PC-9 (cell line): ENCODE measurements at regions not wholly inside any gene's neighbourhood (a gene's known extent, or its start where the extent isn't known, plus 50 kb on each side); places are given as distances from the start of the nearest gene placed in this dataset.

Experiments used
- EZH2 ChIP-seq: fragments of 200-600 bp; sonication (generic); IDR thresholded peaks from 2 replicates; pipeline ENCODE4 v1.8.0; 2017; ENCODE audit warnings: antibody characterized with exemption, low read depth
- TF ChIP-seq, protein P1 (sequence below): fragments of 200-600 bp; sonication (generic); conservative IDR thresholded peaks from 2 replicates; pipeline ENCODE4 v1.6.1; 2017; ENCODE audit warnings: mixed run types, antibody characterized with exemption, mild to moderate bottlenecking, moderate library complexity

DNA sequence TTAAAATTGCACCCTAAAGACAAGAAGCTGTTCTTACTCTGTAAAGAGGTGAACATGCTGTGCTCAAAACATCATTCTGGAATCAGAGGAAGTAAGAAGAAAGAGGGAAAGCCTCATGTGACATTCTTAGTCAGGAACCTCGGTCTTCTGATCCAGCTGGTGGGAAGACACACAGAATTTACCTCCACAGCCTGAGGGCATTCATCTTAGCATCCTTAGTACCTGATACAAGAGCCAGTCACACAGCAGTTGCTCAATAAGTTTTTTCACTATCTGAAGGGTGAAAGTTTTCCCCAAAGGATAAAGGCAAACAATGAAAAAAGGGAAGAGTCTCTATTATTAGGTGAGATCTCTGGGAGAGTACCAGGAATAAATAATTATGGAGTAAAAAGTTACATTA, 116.8 kb downstream of the SEMA6D start:
- TF ChIP-seq, protein P1, sequence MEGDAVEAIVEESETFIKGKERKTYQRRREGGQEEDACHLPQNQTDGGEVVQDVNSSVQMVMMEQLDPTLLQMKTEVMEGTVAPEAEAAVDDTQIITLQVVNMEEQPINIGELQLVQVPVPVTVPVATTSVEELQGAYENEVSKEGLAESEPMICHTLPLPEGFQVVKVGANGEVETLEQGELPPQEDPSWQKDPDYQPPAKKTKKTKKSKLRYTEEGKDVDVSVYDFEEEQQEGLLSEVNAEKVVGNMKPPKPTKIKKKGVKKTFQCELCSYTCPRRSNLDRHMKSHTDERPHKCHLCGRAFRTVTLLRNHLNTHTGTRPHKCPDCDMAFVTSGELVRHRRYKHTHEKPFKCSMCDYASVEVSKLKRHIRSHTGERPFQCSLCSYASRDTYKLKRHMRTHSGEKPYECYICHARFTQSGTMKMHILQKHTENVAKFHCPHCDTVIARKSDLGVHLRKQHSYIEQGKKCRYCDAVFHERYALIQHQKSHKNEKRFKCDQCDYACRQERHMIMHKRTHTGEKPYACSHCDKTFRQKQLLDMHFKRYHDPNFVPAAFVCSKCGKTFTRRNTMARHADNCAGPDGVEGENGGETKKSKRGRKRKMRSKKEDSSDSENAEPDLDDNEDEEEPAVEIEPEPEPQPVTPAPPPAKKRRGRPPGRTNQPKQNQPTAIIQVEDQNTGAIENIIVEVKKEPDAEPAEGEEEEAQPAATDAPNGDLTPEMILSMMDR: no peak
- TF ChIP-seq EZH2: no peak
